ENCODE measurements at regions not wholly inside any gene's neighbourhood (a gene's known extent, or its start where the extent isn't known, plus 50 kb on each side); places are given as distances from the start of the nearest gene placed in this dataset.

DNA sequence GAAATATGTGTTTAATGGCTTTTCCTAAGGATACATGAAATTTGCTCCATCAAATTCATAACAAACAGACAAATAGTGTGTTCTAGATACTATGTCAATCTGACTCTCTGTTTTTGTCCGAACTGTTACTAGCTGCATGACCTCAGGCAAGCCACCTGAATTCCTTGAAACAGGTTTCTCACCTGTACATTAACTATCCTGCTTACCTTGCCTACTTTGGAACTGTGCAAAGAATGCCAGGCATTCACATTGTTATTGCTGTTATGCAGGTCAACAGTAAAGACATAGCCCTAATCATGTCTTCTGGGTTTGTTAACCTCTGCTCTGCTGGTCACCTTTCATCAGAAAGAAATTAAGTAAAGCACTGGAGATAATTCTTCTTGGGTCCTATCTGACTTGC lies 1283.9 kb upstream of the CELF2 start:
- no peak for ATAC-seq
- DNase-seq (ENCODE audit: low spot score), result no peak

DNA sequence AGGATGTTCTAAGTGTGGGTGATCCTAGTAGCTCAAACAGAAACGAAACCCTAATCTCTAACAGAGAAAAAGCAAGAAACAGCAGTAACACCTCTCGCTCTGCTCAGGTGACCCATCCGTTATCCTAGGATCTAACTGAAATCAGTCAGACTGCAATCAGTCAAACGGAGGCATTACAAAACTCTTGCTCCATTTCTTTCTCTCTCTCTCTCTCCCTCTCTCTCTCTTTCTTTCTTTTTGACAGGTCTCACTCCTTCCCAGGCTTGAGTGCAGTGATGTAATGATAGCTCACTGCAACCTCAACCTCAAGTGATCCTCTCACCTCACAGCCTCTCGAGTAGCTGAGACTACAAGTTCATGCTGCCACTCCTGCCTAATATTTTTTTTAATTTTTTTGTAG lies 1283.5 kb upstream of the CELF2 start:
- ATAC-seq (no peak), DNase-seq (ENCODE audit: low spot score) (no peak)

DNA sequence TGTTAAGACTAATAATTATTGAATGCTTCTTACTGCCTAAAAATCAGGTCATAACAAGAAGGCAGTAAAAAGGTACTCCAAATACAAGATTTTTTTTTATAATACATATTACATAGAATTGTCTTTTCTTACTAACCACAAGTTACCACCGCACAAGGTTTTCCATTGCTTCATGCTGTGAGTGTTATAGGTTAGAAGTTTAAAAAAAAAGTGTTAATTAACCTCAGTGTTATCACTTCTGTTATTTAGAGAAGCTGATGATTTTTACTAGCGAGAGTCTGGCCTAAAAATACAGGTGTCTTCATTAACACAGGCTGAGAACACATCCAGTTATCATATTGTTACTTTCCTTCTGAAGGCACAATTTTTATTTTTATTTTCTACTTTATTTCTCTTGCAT lies 1281.9 kb upstream of the CELF2 start:
- DNase-seq (ENCODE audit: low spot score) (no peak), ATAC-seq (no peak)

DNA sequence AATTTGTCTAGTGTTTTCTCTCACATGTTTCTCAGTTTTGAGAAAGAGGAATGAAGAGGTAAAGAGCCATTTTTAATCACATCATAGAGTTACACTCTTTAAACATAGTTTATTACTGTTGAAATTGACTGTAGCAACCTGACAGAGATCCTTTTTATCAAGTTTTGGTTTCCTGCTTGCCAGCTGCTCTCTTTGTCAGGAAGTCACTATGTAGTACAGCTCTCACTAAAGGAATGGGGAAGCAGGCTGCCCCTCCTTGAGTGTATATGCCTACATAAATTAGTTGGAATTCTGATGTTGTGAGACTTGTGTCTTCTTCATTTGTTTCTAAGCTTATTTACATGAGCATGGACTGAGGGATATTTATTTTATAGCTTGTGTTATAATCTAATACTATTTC lies 1274.0 kb upstream of the CELF2 start:
- DNase-seq (ENCODE audit: low spot score), result no peak

DNA sequence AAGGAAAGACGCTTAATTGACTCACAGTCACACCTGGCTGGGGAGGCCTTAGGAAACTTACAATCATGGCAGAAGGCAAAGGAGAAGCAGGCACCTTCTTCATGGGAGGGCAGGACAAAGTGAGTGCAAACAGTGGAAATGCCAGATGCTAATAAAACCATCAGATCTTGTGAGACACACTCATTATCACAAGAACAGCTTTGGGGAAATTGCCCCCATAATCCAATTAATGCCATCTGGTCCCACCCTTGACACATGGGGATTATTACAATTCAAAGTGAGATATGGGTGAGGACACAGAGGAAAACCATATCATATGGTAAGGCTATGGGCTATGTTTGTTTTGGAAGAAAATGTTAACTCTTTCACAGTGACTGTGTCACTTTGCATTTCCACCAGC lies 1272.5 kb upstream of the CELF2 start:
- no peak for DNase-seq (ENCODE audit: low spot score)
- ATAC-seq, result no peak

More for the DNA sequence above, 1274.0 kb upstream of the CELF2 start:
- no peak for ATAC-seq

DNA sequence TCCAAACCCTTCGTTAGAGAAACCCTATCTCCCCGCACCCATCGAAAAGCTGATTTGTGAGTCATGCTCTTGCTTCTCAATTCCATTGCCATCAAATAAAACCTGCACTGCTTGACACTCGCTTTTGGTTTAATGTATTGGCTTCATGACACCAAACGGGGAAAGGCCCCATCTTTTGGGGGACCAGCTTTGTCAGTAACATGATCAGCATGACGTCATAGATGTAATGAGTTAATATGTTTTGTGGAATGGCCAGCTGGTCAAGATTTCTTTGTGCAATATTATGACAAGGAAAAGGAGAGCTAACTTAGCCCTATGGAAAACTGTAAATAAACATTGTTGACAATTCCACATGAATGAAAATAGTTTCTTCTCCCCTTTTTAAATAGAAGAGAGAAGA lies 1260.5 kb upstream of the CELF2 start:
- ATAC-seq, result no peak
- no peak for DNase-seq (ENCODE audit: low spot score)

DNA sequence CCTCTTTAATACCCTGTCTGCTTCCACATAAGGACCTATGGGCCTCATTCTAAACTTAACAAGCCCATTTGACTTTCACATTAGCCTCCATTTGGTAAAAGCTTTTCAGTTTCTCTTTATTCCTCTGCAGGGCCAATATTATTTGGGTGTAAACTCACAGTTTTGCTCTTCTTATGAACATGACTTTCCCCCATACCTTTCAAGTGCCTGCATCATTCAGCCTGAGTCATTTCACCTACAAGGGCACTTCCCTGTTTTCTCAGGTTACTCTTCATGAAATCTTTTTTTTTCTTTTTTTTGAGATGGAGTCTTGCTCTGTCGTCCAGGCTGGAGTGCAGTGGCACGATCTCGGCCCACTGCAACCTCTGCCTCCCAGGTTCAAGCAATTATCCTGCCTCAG lies 1258.1 kb upstream of the CELF2 start:
- ATAC-seq (no peak), DNase-seq (ENCODE audit: low spot score) (no peak)

DNA sequence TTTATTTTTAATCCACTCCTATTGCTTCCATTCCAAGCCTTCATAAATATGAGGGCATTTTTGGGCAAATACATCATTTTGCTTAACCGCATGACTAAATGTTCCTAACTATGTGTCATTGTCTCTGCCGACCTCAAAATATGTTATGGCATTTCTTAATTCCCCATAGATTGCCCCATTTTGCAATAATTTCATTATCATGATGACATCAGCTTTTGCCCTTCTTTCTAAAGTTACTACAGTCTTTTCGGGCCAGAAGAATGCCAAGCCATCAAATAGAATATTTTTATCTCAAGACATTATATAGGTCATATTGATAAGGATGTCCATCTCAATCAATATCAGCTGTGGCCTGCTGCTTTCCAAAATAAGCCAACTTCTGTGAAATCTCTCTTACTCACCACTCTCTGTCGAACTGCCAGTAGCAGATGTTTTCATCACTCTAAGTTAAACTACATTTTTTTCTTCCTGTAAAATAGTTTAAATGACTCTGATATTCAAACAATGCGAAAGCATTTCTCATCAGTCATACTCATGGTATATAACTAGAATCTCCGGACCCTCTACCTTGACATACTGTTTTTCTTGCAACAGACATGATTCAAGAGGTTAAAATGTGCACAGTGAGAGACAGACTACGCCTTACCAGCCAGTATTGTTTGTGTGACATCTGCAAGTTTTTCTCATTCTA lies 1254.6 kb upstream of the CELF2 start:
- DNase-seq (ENCODE audit: low spot score) (no peak), ATAC-seq (no peak)

DNA sequence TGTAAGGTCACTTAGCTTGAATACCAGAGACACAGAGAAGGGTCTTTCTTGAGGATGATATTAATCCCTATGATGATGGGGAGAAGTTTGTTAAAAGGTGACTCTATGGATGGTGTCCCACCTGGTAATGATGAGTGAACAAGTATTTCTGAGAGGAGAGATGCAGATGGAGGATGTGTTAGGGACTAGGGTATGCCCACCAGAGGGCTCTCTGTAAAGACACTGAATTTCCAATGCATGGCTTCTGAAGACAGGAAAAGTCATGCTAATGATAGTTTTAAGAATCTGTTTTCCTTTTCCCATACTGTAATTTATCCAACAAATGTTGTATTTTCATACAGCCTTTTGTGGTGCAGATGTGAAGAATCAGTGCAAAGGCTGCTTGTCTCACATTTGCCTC lies 1250.9 kb upstream of the CELF2 start:
- ATAC-seq, result no peak

DNA sequence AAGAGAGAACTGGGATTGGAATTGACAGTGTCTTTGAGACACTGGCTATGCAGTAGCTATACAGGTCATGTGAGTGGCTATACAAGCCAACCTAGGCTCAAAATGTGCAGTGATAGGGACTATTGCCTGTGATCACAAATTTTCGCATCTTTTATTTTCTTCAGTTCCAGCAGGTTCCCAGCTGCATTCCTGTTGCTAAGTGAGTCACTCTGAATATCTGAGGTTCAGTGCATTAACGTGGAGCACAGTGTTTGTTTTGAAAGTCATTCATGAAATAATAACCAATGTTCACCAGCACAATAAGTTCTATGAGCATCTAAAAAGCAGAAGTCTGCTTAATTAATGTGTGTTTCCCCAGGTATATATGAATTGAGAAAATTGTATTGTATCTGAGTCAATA lies 1236.0 kb upstream of the CELF2 start:
- ATAC-seq (no peak), DNase-seq (ENCODE audit: low spot score) (no peak)

More for the DNA sequence above, 1250.9 kb upstream of the CELF2 start:
- no peak for DNase-seq (ENCODE audit: low spot score)

DNA sequence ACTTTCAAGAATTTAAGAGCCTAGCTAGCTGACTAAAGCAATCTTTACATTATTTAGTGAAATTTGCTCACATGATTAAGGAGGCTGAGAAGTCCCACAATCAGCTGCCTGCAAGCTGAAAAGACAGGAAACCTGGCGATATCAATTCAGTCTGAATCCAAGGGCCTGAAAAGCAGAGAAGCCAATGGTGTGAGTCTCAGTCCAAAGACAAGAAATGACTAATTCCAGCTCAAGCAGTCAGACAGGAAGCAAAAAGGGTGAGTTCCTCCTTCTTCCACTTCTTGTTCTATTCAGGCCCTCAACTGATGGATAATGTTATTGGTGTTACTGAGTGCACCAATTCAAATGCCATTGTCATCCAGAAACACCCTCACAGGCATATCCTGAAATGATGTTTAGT lies 1231.6 kb upstream of the CELF2 start:
- no peak for ATAC-seq

DNA sequence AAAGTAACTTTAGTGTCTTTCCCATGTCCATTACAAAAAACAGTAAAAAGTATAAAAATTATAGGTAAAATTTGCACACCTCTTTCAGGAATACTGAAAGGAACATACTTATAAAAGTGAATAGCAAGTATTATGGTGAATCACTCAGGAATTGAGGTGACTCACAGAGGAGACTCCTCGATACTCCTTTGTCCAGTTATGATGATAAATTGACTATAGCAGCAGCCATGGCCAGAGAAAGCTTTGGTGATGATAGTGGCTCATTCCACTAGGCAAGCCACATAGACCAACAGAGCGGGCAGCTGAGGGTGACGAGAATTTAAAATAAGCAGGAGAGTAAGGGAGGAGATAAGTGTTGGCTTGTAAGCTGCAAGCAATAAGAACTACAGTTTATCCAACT lies 1231.1 kb upstream of the CELF2 start:
- ATAC-seq, result no peak

More for the DNA sequence above, 1231.6 kb upstream of the CELF2 start:
- DNase-seq (ENCODE audit: low spot score), result no peak

DNA sequence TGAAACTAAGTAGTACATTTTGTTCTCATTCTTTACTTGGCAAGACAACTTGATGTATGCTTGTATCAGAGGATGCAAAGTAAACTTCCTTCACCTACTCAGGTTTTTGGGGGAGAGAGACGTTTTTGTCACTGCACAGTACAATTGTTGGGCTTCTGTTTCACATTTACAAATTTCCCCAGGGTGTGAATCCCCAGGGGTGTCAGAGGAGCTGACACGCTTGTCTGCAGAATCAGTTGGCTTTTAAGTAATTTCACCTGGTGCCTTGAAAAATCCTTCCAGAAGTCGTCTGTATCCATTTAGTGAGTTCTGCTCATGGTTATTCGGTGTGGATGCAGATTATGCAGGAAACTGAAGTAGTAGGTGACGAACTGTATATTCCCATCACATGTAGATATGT lies 1227.7 kb upstream of the CELF2 start:
- ATAC-seq, result no peak

More for the DNA sequence above, 1231.1 kb upstream of the CELF2 start:
- DNase-seq (ENCODE audit: low spot score), result no peak

DNA sequence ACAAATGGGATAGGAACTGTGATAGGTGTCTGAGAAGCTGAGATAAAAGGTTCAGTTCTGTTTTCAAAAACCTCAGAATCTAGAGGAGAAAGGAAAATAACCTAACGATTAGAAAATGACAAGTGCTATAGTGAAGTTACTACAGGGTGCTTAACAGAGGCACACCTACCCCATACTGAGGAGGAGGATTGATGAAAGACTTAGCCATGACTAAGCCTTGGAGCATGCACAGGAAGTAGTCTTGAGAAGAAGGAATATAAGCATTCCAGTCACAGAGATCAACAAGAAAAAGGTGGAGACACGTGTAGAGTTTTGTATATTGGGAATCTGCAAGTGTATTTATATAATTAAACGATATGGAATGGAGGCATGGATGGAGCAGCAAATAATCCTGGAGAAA lies 1225.5 kb upstream of the CELF2 start:
- ATAC-seq (no peak), DNase-seq (ENCODE audit: low spot score) (no peak)

More for the DNA sequence above, 1227.7 kb upstream of the CELF2 start:
- DNase-seq (ENCODE audit: low spot score), result no peak

DNA sequence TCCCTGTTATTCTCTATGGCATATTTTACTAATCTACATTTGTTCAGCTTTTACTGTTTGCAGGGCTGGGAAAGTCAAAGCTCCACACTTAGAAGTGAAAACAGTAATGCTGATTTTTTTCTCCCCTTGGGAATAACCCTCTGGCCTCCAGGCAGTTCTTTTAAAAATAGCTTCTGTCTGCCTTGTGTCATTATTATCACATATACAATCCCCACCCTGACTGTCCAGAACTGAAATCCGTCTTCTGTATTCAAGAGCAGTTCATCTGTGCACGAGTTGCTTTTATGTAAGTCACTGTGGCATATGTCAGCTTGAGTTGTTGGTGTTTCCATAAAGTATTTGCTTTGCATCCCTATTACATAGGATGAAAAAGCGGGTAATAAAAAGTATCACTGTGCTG lies 1221.1 kb upstream of the CELF2 start:
- DNase-seq (ENCODE audit: low spot score) (no peak), ATAC-seq (no peak)

DNA sequence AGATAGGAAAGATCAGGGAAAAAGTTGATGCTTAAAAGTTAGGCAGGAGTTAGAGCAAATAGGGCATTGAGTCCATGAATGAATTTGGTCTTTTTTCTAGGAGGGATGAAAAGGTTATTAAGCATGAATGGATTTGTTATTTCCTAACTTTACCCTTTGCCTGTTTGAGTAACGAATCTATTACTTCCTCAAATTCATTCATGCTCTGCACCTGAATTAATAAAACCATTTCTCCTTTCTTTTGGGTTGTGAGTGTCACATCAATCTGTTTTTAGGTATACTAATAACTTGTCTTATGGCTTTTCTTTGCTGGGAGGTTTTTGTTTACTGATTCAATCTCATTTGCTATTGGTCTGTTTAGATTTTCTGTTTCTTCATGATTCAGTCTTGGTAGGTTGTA lies 1217.7 kb upstream of the CELF2 start:
- no peak for ATAC-seq
- DNase-seq (ENCODE audit: low spot score), result no peak

DNA sequence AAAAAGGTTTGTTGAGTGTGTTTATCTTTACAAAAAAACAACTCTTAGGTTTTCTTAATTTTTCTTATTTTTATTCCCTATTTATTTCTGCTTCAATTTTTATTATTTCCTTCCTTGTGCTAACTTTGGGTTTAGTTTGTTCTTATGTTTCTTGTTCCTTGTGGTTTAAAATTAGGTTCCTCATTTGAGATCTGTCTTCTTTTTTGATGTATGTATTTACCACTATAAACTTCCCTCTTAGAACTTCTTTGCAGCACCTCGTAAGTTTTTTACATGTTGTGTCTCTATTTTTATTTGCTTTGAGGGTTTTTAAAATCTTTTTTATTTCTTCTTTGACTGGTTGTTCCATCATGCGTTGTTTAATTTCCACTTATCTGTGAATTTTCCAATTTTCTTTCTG lies 1217.1 kb upstream of the CELF2 start:
- no peak for ATAC-seq
- no peak for DNase-seq (ENCODE audit: low spot score)

DNA sequence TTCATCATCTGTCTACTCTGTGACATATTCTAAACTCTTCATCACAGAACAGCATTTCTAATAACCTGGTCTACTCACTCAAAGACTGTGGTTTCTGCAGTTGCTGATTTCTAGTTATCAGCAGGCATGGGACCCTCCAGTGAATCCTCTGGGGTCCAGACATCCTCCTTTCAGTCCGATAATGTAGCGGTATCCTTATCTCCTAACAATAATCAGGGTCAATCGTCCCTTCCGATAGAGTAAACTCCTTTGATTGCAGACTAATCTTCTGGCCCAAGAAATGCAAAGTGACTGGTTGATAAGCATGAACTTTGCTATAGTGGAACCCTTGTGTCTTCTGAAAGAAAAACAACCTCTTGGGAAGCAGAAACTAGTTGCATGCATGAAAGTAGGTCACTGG lies 1209.8 kb upstream of the CELF2 start:
- DNase-seq (ENCODE audit: low spot score) (no peak), ATAC-seq (no peak)

DNA sequence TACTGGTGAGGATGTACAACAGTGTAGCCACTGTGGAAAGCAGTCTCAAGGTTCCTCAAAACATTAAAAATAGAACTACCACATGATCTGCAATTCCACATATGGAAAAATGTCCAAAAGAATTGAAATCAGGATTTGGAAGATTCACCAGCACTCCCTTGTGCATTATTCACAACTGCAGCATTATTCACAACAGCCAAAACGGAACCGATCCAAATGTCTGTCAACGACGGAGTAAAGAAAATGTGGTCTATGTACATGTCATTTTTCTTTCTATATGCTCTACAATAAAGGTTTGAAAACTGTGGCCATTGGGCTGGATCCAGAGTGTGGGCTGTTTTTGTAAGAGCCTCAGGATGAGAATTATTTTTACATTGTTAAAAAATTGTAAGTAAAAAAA lies 1206.1 kb upstream of the CELF2 start:
- ATAC-seq (no peak), DNase-seq (ENCODE audit: low spot score) (no peak)

DNA sequence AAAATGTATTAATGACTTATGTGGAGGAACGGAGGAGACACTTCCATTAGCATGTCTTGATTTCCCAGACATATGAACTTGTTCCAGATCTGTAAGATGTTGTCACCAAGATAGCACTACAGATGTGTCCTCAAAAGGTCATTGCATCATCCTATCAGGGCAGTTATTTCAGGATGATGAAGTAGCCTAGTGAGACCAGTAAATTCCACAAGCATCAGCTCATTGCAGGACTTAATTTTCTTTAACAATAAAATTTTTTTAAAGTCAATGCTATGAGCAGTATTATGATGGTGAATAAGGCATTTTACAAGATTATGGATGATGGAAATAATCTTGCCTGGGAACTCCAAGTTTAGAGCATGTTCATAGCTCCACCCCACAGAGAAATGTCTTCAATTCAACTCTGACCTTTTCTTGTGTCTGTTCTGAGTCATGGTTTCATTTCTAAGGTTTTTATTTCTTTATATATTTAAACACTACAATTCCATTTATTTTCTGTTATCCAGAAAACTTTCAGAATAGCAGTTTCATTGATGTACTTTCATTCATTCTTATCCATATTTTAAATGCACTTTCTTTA lies 1203.3 kb upstream of the CELF2 start:
- DNase-seq (ENCODE audit: low spot score) (no peak), ATAC-seq (no peak)

DNA sequence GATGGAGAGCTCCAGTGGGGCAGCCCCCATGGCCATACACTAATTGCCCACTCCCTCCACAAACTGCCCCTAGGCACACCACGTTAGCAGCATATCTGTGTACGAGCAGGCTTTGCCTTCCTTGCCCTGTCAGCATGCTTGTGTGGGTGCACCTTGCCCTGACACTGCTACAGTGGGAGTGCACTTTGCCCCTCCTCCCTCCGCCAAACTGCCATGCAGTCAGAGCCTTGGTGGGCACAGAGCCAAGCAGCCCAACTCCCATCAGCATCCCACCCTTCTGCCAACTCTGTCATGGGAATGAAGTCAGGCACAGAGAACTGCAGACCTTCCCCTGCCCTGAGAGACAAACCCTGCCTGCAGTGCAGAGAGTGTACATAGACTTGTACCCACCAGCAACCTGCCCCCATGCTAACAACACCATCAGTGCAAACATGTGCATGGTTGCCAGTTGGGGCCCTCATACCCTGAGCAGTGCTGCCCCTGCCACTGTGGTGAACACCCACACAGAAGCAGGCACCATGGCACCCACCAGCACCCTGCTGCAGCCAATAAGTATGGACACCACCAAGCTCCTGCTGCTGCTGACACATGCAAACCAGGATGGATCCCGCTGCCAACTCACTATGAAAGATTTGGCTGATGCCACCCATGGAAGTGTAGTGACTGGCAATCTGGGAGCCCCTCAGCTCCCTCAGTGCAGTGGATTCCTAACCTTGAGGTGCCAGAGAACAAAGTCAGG lies 1197.7 kb upstream of the CELF2 start:
- no peak for DNase-seq (ENCODE audit: low spot score)
- ATAC-seq, result no peak

DNA sequence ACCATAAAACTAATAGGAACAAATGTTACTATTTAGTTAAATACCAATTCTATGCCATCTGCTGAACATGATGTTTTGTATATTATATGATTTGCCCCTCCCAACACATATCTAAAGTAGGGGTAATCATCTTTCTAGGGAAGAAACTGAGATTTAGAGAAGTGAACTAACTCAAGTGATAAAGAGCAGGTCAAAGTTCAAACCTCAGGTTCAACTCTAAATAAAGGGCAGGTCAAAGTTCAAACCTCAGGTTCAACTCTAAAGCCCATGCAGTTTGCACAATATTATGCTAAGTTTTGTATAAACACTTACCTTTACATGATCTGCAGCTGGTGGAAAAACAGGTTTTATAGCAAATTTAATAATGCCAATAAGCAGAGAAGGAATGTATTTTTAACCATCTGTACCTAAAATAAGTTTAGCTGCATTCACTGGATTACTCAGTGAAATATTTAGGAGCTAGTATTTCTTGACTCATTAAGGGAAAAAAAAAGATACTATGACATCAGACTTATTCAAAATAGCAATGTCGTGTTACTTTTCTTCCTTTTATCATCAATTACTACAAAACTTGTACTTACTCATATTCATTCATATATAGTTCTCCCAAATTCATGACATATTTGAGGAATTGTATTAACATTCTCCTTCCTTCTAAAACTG lies 1194.3 kb upstream of the CELF2 start:
- no peak for ATAC-seq
- DNase-seq (ENCODE audit: low spot score), result no peak

Measured in left lobe of liver (tissue), 2 donors.